Endodermal cell (in vitro differentiated cells): ENCODE measurements at regions not wholly inside any gene's neighbourhood (a gene's known extent, or its start where the extent isn't known, plus 50 kb on each side); places are given as distances from the start of the nearest gene placed in this dataset.
"Not testable (repeated sequence)": the region's sequence is repeated elsewhere in the genome, so short reads cannot be mapped to it uniquely, and the experiment has no call there.

Source experiments
- DNase-seq: peaks from one replicate; pipeline ENCODE4 v3.0.0-alpha.2; 2017
- H3K27ac ChIP-seq: 2 replicates; pipeline ENCODE4 v1.5.1; 2013; ENCODE audit warnings: mild to moderate bottlenecking, low read depth, low read length, moderate library complexity
- H3K27me3 ChIP-seq: 2 replicates; pipeline ENCODE4 v1.6.1; 2013; ENCODE audit warnings: mild to moderate bottlenecking, low read length, moderate library complexity; ENCODE audit not compliant: insufficient read depth, control insufficient read depth, poor library complexity, severe bottlenecking
- H3K36me3 ChIP-seq: 2 replicates; pipeline ENCODE4 v1.7.0; 2013; ENCODE audit warnings: mild to moderate bottlenecking, low read length, moderate library complexity; ENCODE audit not compliant: control insufficient read depth, insufficient read depth
- H3K4me1 ChIP-seq: one replicate; pipeline ENCODE4 v1.7.0; 2013; ENCODE audit warnings: low read length; ENCODE audit not compliant: control insufficient read depth, insufficient read depth
- H3K4me3 ChIP-seq: 2 replicates; pipeline ENCODE4 v1.5.1; 2013; ENCODE audit warnings: mild to moderate bottlenecking, low read length, moderate library complexity
- H3K9ac ChIP-seq: 2 replicates; pipeline ENCODE4 v1.6.1; 2013; ENCODE audit warnings: mild to moderate bottlenecking, low read length, moderate library complexity; ENCODE audit not compliant: poor library complexity, severe bottlenecking; ENCODE audit errors: extremely low read depth
- H3K9me3 ChIP-seq: 2 replicates; pipeline ENCODE4 v1.6.1; 2013; ENCODE audit warnings: mild to moderate bottlenecking, low read length, moderate library complexity; ENCODE audit not compliant: control insufficient read depth
- H3K27ac Mint-ChIP-seq: 2 replicates; pipeline ENCODE4 v1.8.0; 2020; ENCODE audit warnings: mixed read lengths
- H3K27me3 Mint-ChIP-seq: 2 replicates; pipeline ENCODE4 v1.8.0; 2021; ENCODE audit warnings: mild to moderate bottlenecking, mixed read lengths; ENCODE audit not compliant: insufficient read depth
- H3K36me3 Mint-ChIP-seq: 2 replicates; pipeline ENCODE4 v1.8.0; 2020; ENCODE audit warnings: low read depth, mixed read lengths
- H3K4me1 Mint-ChIP-seq: 2 replicates; pipeline ENCODE4 v1.8.0; 2020; ENCODE audit warnings: mixed read lengths
- H3K4me3 Mint-ChIP-seq: 2 replicates; pipeline ENCODE4 v1.8.0; 2020; ENCODE audit warnings: mild to moderate bottlenecking, moderate library complexity, mixed read lengths
- H3K9me3 Mint-ChIP-seq: 2 replicates; pipeline ENCODE4 v1.8.0; 2020; ENCODE audit warnings: mild to moderate bottlenecking, mixed read lengths
- WGBS, 2 experiments: methylation state at CpG; one replicate each; pipeline versions ENCODE4 v1.1.5 to v1.1.7; 2013; ENCODE audit warnings: missing lambda C conversion rate in 2 of 2, mixed read lengths in 1 of 2; ENCODE audit not compliant: insufficient coverage in 1 of 2, insufficient read length in 1 of 2; 5-methylcytosine and 5-hydroxymethylcytosine counted together
- TF ChIP-seq, protein P1 (sequence below): fragments of 200-600 bp; sonication (generic); conservative IDR thresholded peaks from 2 replicates; pipeline ENCODE4 v1.5.0; 2021; ENCODE audit warnings: antibody characterized with exemption, mild to moderate bottlenecking

- Mint-ChIP-seq H3K36me3 (no peaks in the 10 kb centered on the region), H3K9me3 (peaks cover 19% of the 10 kb centered on the region), H3K27me3 (no peaks in the 10 kb centered on the region), H3K4me3 (no peak overlapping the region), H3K4me1 (no peaks in the 10 kb centered on the region), H3K27ac (no peak overlapping the region)
- H3K4me3 ChIP-seq = no peak overlapping the region
- TF ChIP-seq, protein P1, sequence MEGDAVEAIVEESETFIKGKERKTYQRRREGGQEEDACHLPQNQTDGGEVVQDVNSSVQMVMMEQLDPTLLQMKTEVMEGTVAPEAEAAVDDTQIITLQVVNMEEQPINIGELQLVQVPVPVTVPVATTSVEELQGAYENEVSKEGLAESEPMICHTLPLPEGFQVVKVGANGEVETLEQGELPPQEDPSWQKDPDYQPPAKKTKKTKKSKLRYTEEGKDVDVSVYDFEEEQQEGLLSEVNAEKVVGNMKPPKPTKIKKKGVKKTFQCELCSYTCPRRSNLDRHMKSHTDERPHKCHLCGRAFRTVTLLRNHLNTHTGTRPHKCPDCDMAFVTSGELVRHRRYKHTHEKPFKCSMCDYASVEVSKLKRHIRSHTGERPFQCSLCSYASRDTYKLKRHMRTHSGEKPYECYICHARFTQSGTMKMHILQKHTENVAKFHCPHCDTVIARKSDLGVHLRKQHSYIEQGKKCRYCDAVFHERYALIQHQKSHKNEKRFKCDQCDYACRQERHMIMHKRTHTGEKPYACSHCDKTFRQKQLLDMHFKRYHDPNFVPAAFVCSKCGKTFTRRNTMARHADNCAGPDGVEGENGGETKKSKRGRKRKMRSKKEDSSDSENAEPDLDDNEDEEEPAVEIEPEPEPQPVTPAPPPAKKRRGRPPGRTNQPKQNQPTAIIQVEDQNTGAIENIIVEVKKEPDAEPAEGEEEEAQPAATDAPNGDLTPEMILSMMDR = no peak
- WGBS, 2 experiments = 88 to 93% methylated on average over 2 of the region's 2 CpGs
- H3K36me3 ChIP-seq = no peaks in the 10 kb centered on the region
- H3K9ac ChIP-seq = no peak overlapping the region
- peaks cover 5% of the 10 kb centered on the region for H3K9me3 ChIP-seq
- H3K27ac ChIP-seq = no peak overlapping the region
- H3K4me1 ChIP-seq = no peaks in the 10 kb centered on the region
- no peak for DNase-seq
- no peaks in the 10 kb centered on the region for H3K27me3 ChIP-seq
These were observed 150.5 kb downstream of the COPS8 start for GRCh38 chr2:237236188-237236587.

GRCh38 chr2:237238249-237238648 is 152.6 kb downstream of the COPS8 start:
- Mint-ChIP-seq H3K27me3 (no peaks in the 10 kb centered on the region), H3K4me1 (no peaks in the 10 kb centered on the region), H3K27ac (no peak overlapping the region), H3K4me3 (no peak overlapping the region), H3K36me3 (no peaks in the 10 kb centered on the region), H3K9me3 (peaks cover 38% of the 10 kb centered on the region)
- Histone ChIP-seq H3K4me3 (no peak overlapping the region), H3K36me3 (no peaks in the 10 kb centered on the region), H3K9ac (no peak overlapping the region), H3K27ac (no peak overlapping the region), H3K27me3 (no peaks in the 10 kb centered on the region), H3K4me1 (no peaks in the 10 kb centered on the region), H3K9me3 (peaks cover 20% of the 10 kb centered on the region)
- TF ChIP-seq, protein P1 = no peak
- WGBS, 2 experiments = 60 to 82% methylated on average over 1 to 2 of the region's 3 CpGs
- DNase-seq = no peak

- Histone ChIP-seq H3K4me1 (no peaks in the 10 kb centered on the region), H3K9ac (no peak overlapping the region), H3K27ac (no peak overlapping the region), H3K4me3 (no peak overlapping the region), H3K9me3 (peaks cover 20% of the 10 kb centered on the region), H3K36me3 (no peaks in the 10 kb centered on the region), H3K27me3 (no peaks in the 10 kb centered on the region)
- Mint-ChIP-seq H3K27me3 (no peaks in the 10 kb centered on the region), H3K4me1 (no peaks in the 10 kb centered on the region), H3K36me3 (no peaks in the 10 kb centered on the region), H3K4me3 (no peak overlapping the region), H3K9me3 (peaks cover 40% of the 10 kb centered on the region), H3K27ac (no peak overlapping the region)
- 91 to 100% methylated on average over 2 to 5 of the region's 5 CpGs for WGBS, 2 experiments
- no peak for DNase-seq
- TF ChIP-seq, protein P1 = no peak
These were observed 154.6 kb downstream of the COPS8 start for GRCh38 chr2:237240252-237240651.

GRCh38 chr2:237240868-237241267 is 155.2 kb downstream of the COPS8 start:
- not testable (repeated sequence) for H3K27me3 Mint-ChIP-seq, H3K36me3 Mint-ChIP-seq, H3K36me3 ChIP-seq, H3K4me3 ChIP-seq, H3K27me3 ChIP-seq, H3K9ac ChIP-seq, H3K27ac Mint-ChIP-seq, H3K4me1 Mint-ChIP-seq, H3K4me3 Mint-ChIP-seq, DNase-seq, H3K27ac ChIP-seq, H3K4me1 ChIP-seq
- WGBS, 2 experiments = 80 to 96% methylated on average over 1 to 2 of the region's 3 CpGs
- H3K9me3 ChIP-seq = peaks cover 20% of the 10 kb centered on the region
- peaks cover 40% of the 10 kb centered on the region for H3K9me3 Mint-ChIP-seq
